GM21786 (cell line): ENCODE measurements at regions not wholly inside any gene's neighbourhood (a gene's known extent, or its start where the extent isn't known, plus 50 kb on each side); places are given as distances from the start of the nearest gene placed in this dataset.

Experiments
- ATAC-seq: cut with Tn5 transposase; IDR thresholded peaks from one replicate; pipeline ENCODE4 v1.9.1; 2021; ENCODE audit not compliant: unreplicated experiment

- ATAC-seq = no peak
These were observed 895.2 kb upstream of the USP15 start for GRCh38 chr12:61365001-61365400.

- ATAC-seq = no peak
These were observed 892.9 kb upstream of the USP15 start for GRCh38 chr12:61367281-61367785.

- ATAC-seq = no peak
These were observed 890.8 kb upstream of the USP15 start for GRCh38 chr12:61369241-61369910.

- ATAC-seq = no peak
These were observed 875.7 kb upstream of the USP15 start for GRCh38 chr12:61384511-61384910.

DNA sequence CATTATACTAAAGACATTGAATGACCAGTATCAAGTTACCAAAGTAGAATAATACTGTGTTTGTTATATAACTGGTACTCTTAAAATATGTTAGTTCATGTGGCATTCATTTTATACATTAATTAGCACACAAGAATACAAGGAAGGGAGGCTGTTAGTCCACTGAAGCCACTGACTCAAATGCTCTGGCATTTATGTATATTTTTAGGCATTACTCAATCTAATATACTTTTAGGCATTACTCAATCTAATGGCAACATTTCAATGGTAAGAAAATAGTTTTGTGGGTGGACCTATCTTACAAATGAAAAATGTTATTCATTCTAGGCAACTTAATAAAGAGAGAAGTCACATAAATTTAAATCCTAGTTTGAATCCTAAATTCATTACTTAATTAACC is 874.4 kb upstream of the USP15 start:
- no peak for ATAC-seq

GRCh38 chr12:61397668-61398067 is 862.5 kb upstream of the USP15 start:
- no peak for ATAC-seq

- no peak for ATAC-seq
These were observed 848.0 kb upstream of the USP15 start for GRCh38 chr12:61412201-61412600.

DNA sequence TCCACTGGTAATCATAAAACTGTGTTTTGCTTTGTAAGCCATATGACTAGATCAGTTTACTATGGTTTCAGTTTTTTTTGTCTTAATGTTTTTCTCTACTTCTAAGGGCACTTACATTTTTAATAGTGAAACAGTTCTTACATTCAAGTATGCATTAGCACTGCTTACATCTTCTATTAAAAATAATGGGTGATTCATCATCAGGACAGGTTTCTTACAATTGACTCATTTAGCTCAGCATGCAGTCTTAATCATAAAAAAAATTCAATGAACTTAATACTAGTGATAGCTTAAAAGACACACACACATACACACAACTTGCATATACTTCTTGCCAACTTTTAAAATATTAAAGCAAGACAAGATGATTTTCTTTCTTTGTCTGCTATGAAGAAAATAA is 845.7 kb upstream of the USP15 start:
- ATAC-seq = no peak

DNA sequence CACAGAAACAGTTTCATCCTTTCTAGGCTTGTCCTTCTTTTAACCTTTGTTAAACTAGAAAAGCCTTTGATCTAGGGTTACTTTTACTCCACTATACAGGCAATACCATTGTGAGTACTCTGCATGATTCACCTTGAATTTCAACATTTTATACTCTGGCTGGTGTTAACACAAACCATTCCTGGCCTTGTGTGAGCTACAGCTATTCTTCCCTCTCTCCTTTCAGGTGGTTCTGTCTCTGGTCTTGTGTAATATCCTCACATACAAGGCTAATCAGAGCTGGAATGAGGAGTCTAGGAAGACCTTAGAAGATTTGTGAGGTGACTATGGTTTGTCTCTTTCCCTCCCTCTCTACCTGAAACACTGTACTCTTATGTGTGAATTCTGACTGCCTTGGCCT is 837.4 kb upstream of the USP15 start:
- no peak for ATAC-seq

DNA sequence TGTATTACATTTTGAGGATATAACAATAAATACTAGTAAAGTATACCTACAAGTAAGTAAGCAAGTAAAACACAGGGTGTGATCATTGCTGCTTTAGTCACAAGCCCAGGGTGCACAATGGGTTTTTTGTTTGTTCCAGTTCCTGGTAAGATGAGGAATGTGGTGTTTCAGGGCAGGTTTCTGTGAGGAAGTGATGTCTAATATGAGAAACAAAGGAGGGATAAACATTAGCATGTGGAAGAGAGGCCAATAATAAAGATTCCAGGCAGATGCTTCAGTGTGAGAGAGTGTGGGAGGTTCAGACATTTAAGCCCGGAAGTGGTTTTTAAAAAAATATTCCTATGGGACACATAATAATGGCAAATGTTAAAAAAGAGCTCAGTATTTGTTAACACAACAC is 808.1 kb upstream of the USP15 start:
- no peak for ATAC-seq

- ATAC-seq = no peak
These were observed 772.5 kb upstream of the USP15 start for GRCh38 chr12:61487728-61488127.

DNA sequence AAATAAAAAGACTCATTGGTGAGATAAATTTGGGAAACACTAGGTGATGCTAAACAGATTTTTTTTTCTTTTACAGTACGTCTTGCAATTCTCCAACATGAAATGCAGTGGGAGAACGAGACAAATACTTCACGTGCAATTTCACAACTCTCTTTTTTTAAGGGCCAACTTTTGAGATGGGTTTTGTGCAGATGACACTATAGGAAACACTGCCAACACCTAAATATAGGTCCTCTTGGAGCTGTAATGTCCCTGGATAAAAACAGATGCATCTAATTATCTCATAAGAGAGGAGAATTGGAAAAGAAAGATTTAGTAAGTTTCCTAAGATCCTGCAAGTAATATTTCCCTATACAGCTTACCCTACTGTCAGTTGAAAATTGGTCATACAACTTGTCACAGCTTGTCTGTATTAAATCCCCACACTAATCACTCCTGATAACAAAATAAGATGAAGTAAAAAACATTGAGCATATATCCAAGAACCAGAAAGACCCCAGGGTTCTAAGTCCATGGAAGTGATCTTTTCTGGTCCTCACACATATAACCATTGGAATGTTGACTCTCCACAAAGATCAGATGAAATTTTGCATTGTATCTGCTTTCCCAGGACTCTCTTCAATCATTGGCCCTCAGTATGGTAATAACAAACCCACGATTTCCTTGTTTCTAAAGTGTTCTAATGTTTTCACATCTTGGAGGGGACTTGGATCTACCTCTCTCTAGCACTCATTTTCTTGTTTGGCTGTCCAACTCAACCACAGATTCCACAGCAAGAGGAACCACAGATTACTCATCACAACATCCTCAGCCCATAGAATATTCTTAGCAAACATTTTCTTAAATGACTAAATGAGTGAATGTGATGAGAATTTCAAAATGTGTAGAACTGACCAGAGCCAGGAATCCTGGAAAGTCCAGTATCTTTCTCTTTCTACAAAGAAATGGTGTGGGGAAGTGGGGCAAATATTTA is 769.4 kb upstream of the USP15 start:
- ATAC-seq = no peak

DNA sequence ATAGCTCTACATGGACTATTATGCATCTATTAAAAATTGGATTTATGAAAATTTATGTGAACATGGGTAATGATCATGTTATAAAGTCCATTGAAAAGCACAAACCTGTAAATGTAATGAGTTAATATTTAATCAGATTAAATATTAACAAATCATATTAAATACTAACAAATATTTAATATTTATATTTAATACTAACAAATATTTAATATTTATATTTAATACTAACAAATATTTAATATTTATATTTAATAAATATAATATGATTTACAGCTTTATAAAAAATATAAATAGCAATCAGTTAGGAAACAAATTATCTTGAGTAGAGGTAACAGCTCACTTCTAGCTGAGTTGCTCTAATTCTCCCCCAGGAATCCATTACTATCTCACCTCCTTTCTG is 758.0 kb upstream of the USP15 start:
- no peak for ATAC-seq

- ATAC-seq = no peak
These were observed 755.7 kb upstream of the USP15 start for GRCh38 chr12:61504396-61505080.

GRCh38 chr12:61513499-61513898 is 746.7 kb upstream of the USP15 start:
- ATAC-seq = no peak

DNA sequence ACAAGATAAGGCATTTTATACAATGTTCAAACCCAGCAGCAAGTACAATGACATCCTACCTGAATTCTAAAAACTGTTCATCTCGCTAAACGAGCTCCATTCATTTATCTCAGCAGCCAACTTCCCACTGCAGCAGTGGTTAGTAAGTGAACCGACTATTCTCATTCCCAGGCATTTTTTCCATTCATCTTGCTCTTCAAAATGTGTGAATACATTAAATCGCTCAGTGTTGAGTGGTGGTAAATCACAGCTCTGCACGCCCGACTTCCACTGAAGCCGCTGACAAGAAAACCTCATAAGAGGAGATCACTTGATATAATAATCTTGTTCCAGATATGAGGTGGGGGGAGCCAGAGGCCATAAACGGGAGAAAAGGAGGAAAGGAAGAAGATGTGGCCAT is 746.2 kb upstream of the USP15 start:
- no peak for ATAC-seq

- no peak for ATAC-seq
These were observed 738.9 kb upstream of the USP15 start for GRCh38 chr12:61521258-61521657.

- ATAC-seq = no peak
These were observed 736.8 kb upstream of the USP15 start for GRCh38 chr12:61523276-61523992.

- no peak for ATAC-seq
These were observed 735.4 kb upstream of the USP15 start for GRCh38 chr12:61524851-61525250.

DNA sequence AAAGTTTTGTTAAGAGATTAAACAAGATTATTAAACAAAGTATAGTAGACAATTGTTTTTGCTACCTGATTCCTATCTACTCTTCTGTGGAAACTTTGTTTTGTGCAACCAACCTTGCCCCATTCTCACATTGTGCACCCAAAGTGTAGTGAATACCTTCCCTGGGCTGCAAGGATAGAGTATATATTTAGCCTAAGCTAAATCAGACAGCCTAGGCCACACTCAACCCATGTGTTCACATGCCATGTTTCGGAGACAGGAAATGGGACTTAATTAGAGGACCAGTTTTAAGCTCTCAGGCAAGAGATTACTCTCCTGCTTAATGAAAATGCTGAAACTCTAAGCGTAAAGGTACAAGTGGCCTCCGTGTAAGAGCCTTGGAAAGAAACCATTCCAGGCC is 734.9 kb upstream of the USP15 start:
- ATAC-seq = no peak

DNA sequence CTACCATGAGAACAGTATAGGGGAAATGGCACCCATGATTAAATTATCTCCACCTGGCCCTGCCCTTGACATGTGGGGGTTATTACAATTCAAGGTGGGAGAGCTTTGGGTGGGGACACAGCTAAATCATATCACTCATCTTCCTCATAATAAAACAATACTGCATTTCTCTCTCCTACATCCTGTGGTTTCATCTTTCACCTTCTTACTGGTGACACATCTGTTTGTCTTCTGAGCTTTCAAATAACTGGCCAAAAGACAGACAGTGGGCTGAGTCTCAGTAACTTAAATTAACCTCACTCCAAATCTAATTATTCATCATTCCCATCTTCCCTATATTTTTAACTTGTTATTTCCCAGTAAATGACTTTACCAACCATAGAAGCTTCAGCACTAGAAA is 729.7 kb upstream of the USP15 start:
- ATAC-seq = no peak
